ENCODE measurements at regions not wholly inside any gene's neighbourhood (a gene's known extent, or its start where the extent isn't known, plus 50 kb on each side); places are given as distances from the start of the nearest gene placed in this dataset.

- no peak for TF ChIP-seq JUND (IDR thresholded peaks at IDR 0.05; ENCODE audit: low read depth)
- in situ Hi-C loops (cut with HindIII; ENCODE audit: low pct_unique_long_range_greater_than_20kb, low sequenced_read_pairs), result no loop called here
- no peak for DNase-seq (ENCODE audit: low read depth in 1 of 2, low spot score in 1 of 2)
Observed at GRCh38 chr14:66421990-66422946, 63.9 kb upstream of the CCDC196 start.

- no peak for TF ChIP-seq JUND (IDR thresholded peaks at IDR 0.05; ENCODE audit: low read depth)
- no peak for DNase-seq (ENCODE audit: low read depth in 1 of 2, low spot score in 1 of 2)
- in situ Hi-C loops (cut with HindIII; ENCODE audit: low pct_unique_long_range_greater_than_20kb, low sequenced_read_pairs), result no loop called here
Observed at GRCh38 chr14:66425402-66425801, 60.8 kb upstream of the CCDC196 start.

DNA sequence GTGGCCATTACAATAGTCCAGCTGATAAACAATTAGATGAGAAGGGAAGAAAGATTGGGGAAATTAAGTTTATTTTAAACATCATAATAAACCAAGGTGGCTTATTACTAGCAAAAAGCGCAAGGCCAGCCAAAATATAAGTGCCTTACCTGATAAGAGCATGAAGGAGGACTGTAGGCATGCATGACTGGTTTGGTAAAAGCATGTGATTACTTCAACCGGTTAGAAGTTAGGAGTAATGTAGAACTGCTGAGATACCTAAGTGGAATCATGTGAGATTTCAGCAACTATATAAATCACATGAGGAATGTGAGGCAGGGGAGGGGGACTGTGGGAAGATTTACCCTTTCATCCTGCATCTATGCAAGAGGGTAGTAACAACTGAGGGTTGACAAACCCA is 59.7 kb upstream of the CCDC196 start:
- in situ Hi-C loops (cut with HindIII; ENCODE audit: low pct_unique_long_range_greater_than_20kb, low sequenced_read_pairs), result no loop called here
- no peak for TF ChIP-seq JUND (IDR thresholded peaks at IDR 0.05; ENCODE audit: low read depth)
- no peak for DNase-seq (ENCODE audit: low read depth in 1 of 2, low spot score in 1 of 2)

DNA sequence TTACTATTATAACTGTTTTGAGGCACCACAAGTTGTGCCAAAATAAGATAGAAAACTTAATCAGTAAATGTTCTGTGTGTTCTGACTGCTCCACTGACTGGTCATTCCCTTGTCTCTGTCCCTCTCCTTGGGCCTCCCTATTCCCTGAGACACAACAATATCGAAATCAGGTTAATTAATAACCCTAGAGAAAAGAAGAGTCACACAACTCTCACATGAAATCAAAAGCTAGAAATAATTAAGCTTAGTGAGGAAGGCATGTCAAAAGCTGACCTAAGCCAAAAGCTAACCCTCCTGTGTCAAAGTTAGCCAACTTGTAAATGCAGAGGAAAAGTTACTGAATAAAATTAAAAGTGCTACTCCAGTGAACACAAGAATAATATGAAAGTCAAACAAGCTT is 53.8 kb upstream of the CCDC196 start:
- in situ Hi-C loops (cut with HindIII; ENCODE audit: low pct_unique_long_range_greater_than_20kb, low sequenced_read_pairs), result no loop called here
- no peak for DNase-seq (ENCODE audit: low read depth in 1 of 2, low spot score in 1 of 2)
- no peak for TF ChIP-seq JUND (IDR thresholded peaks at IDR 0.05; ENCODE audit: low read depth)

GRCh38 chr14:66434464-66434863 is 51.7 kb upstream of the CCDC196 start:
- DNase-seq (ENCODE audit: low read depth in 1 of 2, low spot score in 1 of 2), result no peak
- in situ Hi-C loops (cut with HindIII; ENCODE audit: low pct_unique_long_range_greater_than_20kb, low sequenced_read_pairs), result no loop called here
- TF ChIP-seq JUND (IDR thresholded peaks at IDR 0.05; ENCODE audit: low read depth), result no peak

GRCh38 chr14:66435683-66436082 is 50.5 kb upstream of the CCDC196 start:
- in situ Hi-C loops (cut with HindIII; ENCODE audit: low pct_unique_long_range_greater_than_20kb, low sequenced_read_pairs), result no loop called here
- no peak for DNase-seq (ENCODE audit: low read depth in 1 of 2, low spot score in 1 of 2)
- TF ChIP-seq JUND (IDR thresholded peaks at IDR 0.05; ENCODE audit: low read depth), result no peak
